GM19468 (cell line): ENCODE measurements at regions not wholly inside any gene's neighbourhood (a gene's known extent, or its start where the extent isn't known, plus 50 kb on each side); places are given as distances from the start of the nearest gene placed in this dataset.
"Not testable (repeated sequence)": the region's sequence is repeated elsewhere in the genome, so short reads cannot be mapped to it uniquely, and the experiment has no call there.

Experiments used
- ATAC-seq: cut with Tn5 transposase; IDR thresholded peaks from one replicate; pipeline ENCODE4 v1.9.1; 2021; ENCODE audit warnings: mild to moderate bottlenecking, moderate library complexity, moderate number of reproducible peaks; ENCODE audit not compliant: unreplicated experiment; ENCODE audit errors: extremely low read depth

- ATAC-seq = no peak
These were observed 458.9 kb downstream of the TYW1 start for GRCh38 chr7:67455508-67455907.

GRCh38 chr7:67462781-67463191, 466.2 kb downstream of the TYW1 start:
- no peak for ATAC-seq

DNA sequence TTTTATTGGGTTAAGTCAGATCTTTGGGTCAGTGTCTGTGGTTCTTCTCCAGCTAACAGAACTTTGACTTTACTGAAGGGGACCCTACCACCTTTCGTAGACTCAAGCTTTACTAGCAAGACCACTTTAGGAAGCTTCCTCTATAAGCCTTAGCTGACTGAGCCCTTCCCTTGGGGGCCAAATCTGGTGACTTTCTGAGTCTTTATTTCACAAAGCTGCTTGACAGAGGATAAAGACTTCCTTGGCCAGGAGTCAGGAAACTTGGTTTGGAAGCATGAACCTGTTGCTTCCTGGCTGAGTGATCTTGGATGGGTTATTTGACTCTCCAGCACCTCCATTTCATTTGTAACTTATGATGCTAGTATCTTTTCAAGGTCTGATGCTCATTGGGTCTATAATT, 466.7 kb downstream of the TYW1 start:
- no peak for ATAC-seq

DNA sequence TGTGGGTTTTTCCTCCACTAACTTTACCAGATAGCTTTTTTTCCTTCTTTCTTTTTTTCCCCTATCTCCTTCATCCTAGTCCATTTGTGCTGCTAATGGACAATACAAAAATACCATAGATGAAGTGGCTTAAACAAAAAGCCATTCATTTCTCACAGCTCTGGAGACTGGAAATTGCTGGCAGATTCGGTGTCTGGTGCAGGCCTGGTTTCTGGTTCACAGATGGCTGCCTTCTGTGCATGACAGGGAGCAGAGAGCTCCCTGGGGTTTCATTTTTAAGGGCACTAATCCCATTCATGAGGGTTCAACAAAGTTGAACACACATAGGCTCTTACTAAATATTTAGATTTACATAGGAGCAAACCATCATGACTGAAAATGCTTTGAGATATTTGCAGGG, 467.4 kb downstream of the TYW1 start:
- ATAC-seq = no peak

- no peak for ATAC-seq
These were observed 469.5 kb downstream of the TYW1 start for GRCh38 chr7:67466109-67466508.

DNA sequence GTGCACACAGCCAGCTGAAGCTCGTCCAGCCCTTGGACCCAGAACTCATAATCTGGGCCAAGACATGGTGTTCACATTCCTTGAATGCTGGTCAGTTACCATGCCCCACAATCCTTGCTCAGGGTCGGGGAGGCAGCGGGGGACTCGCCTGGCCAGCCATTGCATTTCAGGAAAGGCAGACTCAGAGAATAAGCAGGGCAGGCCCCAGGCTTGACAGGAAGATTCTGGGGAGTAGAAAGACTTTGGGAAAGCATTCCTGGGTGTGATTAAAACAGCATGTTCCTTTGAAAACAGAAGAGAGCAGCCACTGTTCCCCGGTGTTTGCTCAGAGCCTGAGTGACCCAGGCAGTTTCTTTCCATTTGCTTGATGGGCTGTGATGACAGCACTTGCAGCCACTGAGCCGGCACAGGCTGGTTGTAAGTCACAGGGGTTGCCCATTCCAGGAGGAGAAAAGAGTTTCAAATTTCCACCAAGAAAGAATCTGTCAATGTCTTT, 473.7 kb downstream of the TYW1 start:
- no peak for ATAC-seq

DNA sequence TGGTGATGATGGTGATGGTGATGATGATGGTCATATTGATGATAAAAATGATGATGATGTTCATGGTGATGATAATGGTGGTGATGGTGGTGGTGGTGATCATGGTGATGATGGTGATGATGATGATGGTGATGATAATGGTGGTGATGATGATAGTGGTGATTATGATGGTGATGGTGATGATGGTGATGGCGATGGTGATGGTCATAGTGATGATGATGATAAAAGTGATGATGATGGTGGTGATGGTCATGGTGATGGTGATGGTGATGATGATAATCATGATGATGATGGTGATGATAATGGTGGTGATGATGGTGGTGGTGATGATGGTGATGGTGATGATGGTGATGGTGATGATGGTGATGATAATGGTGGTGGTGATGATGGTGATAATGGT, 478.7 kb downstream of the TYW1 start:
- ATAC-seq = no peak

DNA sequence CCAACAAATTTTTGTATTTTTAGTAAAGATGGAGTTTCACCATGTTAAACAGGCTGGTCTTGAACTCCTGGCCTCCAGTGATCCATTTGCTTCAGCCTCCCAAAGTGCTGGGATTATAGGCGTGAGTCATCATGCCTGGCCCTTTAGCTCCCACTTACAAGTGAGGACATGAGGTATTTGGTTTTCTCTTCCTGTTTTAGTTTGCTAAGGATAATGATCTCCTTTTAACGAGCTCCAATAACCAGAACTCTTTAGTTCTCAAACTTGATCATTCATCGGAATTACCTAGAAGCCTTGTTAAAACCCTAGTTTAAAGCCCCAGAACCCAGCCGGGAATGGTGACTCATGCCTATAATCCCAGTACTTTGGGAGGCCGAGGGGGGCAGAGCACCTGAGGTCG, 481.4 kb downstream of the TYW1 start:
- no peak for ATAC-seq

GRCh38 chr7:67484244-67484751, 487.7 kb downstream of the TYW1 start:
- no peak for ATAC-seq

DNA sequence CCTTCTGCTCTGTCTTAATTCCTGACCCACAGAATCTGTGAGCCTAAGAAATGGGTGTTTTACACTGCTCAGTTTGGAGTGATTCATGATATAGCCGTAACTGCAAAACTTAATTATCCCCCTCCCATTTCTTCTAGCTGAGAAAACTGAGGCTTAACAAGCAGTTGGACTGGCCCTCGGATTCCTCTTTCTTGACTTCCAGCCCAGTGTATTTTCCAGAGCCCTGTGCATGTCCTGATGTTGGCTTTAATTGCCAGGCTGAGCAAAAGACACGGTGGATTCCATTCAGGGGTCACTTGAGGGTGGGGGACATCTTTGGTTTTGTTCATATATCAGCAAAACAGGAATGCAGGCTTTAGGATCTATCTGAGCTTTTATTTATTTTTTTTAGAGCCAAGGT, 489.8 kb downstream of the TYW1 start:
- ATAC-seq = no peak

- no peak for ATAC-seq
These were observed 490.7 kb downstream of the TYW1 start for GRCh38 chr7:67487316-67487715.

DNA sequence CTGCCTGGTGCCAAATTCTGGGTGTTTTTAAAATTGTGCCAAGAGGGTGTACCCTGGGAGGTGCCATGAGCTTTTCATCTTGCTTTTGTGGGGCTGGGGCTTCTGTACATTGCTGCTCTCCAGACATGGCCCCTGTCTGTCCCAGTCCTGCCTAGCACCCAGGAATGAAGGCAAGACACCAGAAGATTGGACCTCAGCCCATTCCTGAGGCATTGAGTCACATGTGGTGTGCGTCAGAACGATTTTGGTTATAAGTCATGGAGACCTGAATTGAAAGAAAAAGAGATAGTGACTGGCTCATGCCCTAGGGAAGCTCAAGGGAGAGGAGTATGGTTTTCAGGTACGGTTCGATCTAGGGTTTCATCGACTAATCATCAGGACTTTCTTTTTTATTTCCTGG, 493.2 kb downstream of the TYW1 start:
- no peak for ATAC-seq

- ATAC-seq = no peak
These were observed 496.7 kb downstream of the TYW1 start for GRCh38 chr7:67493366-67493765.

DNA sequence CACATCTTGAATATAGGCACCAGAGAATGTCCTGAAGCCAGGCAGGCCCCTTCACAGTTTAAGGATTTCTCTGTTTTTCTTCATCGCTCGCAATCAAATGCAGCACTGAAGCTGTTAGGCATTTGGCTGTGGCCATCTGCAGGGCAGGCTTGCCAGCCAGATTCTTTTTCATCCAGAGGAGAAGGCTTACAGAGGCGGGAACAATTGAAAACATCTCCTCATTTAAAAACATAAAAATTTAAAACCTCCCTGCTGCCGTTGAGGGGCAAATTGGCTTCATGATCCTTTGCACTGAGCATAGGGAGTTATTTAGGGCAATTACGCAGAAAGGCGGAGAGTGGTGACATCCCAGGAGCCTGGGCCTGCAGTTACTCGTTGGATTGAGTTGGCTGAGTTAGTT, 500.0 kb downstream of the TYW1 start:
- ATAC-seq = no peak

DNA sequence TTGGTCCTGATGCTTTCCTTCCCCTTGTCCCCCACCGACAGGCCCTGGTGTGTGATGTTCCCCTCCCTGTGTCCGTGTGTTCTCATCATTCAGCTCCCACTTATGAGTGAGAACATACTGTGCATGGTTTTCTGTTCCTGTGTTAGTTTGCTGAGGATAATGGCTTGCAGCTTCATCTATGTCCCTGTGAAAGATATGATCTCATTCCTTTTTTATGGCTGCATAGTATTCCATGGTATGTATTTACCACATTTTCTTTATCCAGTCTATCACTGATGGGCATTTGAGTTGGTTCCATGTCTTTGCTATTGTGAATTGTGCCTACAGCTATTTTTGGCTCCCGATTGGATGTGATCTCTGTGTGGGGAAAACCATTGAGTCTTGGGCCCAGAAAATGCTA, 501.3 kb downstream of the TYW1 start:
- not testable (repeated sequence) for ATAC-seq

DNA sequence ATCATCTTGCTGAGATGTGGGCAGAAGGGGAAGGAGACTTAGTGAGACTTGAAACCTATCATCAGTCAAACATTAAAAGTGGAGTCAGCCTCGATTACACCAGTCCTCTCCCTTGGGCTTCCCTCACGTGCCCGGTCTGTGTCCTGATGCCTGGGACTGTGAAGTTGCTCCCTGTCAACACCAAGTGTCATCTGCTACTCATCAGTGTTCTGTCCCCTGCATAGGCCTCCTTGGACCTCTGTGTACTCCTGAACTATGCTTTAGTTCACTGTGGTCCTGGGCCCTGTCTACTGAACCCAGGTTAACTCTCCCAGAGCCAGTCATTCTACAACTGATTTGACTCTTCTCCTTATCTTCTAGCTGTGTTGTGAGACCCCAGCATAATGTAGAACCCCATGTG, 506.3 kb downstream of the TYW1 start:
- ATAC-seq = no peak

GRCh38 chr7:67505449-67505848, 508.8 kb downstream of the TYW1 start:
- no peak for ATAC-seq

DNA sequence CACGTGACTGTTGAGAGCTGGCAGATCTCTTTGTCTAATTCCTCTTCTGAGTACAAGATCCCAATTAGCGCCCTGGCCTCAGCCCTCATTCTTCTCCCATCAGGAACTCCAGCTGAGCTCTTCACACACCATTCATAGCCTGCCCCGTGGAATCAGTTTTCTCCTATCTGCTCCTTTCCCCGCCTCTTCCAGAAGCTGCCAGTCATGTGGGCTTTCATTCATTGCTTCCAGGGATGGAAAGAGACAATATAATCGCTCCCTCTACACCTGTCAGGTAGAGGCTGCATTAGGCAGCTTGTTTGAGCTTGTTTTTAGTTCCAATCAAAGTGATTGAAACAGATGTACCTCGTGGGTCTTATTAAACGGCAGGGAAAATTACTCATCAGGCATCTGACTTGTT, 515.8 kb downstream of the TYW1 start:
- no peak for ATAC-seq

- ATAC-seq = no peak
These were observed 521.9 kb downstream of the TYW1 start for GRCh38 chr7:67518580-67518979.

DNA sequence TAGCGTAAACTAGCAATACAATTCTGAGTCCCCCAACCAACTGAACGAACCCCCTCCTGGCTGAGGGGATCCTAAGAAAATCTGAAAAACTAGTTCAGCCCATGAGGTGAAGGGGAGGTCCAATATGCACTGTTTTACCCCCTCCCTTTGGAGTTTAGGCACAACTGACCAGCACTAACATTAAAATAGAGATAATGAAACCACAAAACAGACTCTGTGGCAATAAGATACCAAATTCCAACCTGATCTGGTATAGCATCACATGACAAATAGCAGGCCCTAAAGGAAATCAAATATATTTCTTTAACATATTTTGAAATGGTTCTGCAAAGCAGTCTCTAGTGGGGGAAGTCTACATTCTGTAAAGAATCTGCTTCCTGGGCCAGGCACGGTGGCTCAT, 522.5 kb downstream of the TYW1 start:
- no peak for ATAC-seq

DNA sequence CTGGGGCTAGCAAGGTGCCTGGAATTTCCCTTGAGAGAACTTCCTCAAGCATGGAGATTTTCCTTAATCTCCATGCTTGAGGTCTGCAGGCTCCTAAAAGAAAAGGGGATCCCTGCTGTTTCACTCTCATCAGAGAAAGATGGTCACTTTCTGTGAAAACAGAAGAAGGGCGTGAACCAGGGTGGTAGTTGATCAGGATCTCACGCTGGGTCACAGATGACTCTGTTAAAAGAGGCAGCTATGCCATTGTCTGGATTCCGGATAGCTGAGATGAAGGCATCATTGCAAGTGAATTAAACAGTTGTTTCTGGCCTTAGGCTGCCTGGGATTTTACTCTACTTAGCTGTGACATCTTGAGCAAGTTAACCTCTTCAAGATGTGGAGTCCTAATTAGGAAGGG, 525.9 kb downstream of the TYW1 start:
- no peak for ATAC-seq

- ATAC-seq = no peak
These were observed 527.1 kb downstream of the TYW1 start for GRCh38 chr7:67523713-67524112.

DNA sequence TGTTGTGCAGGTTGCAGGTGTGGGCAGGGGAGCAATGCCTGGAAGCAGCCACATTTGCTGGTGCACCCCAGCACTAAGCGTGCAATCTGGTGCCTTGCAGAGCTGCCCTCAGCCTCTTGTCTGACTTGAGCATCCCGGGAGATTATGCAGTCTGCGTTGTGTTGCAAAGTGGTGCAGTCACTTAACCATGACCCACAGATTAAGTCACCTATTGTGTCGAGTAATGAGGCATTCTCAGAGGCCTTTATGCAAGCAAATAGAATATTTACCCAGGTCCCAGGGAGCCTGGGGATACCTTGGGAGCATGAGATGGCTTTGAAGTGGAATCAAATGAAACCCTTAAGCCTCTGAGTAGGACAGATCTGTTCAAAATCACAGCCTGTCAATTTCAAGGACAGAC, 529.0 kb downstream of the TYW1 start:
- ATAC-seq = no peak
